ENCODE measurements at regions not wholly inside any gene's neighbourhood (a gene's known extent, or its start where the extent isn't known, plus 50 kb on each side); places are given as distances from the start of the nearest gene placed in this dataset.

- no peak for DNase-seq
- ChIA-PET CTCF (no interaction called here), POLR2A (no interaction called here)
- H3K4me1 ChIP-seq (ENCODE audit: insufficient read depth, low read length): no peaks in the 10 kb centered on the region
- Mint-ChIP-seq H3K27me3 (peaks cover 0 to 2% of the 10 kb centered on the region in 2 donors), H3K36me3 (no peaks in the 10 kb centered on the region), H3K27ac (no peak overlapping the region), H3K9me3 (peaks cover 4 to 13% (median 9%) of the 10 kb centered on the region in 5 donors), H3K4me1 (no peaks in the 10 kb centered on the region), H3K4me3 (no peak overlapping the region)
- H3K36me3 ChIP-seq (ENCODE audit: insufficient read depth, low read length): no peaks in the 10 kb centered on the region
- no peaks in the 10 kb centered on the region for H3K9me3 ChIP-seq (ENCODE audit: low read length)
- no peak overlapping the region for H3K27ac ChIP-seq (ENCODE audit: low read depth, low read length)
- H3K27me3 ChIP-seq (ENCODE audit: insufficient read depth, low read length, poor library complexity, severe bottlenecking): no peaks in the 10 kb centered on the region
- no peak overlapping the region for H3K4me3 ChIP-seq (ENCODE audit: low read length)
These were observed 794.9 kb upstream of the SOX9 start for GRCh38 chr17:71325886-71326285.

- peaks cover 4 to 16% (median 9%) of the 10 kb centered on the region in 5 donors for H3K9me3 Mint-ChIP-seq
- Histone ChIP-seq H3K9me3 (ENCODE audit: low read length) (no peaks in the 10 kb centered on the region), H3K4me1 (ENCODE audit: insufficient read depth, low read length) (no peaks in the 10 kb centered on the region), H3K27ac (ENCODE audit: low read depth, low read length) (no peak overlapping the region), H3K4me3 (ENCODE audit: low read length) (no peak overlapping the region), H3K27me3 (ENCODE audit: insufficient read depth, low read length, poor library complexity, severe bottlenecking) (no peaks in the 10 kb centered on the region), H3K36me3 (ENCODE audit: insufficient read depth, low read length) (no peaks in the 10 kb centered on the region)
- no peak overlapping the region for H3K27ac Mint-ChIP-seq
- CTCF ChIA-PET: no interaction called here
- no peaks in the 10 kb centered on the region for H3K27me3 Mint-ChIP-seq
- H3K4me3 Mint-ChIP-seq: no peak overlapping the region
- no peaks in the 10 kb centered on the region for H3K36me3 Mint-ChIP-seq
- POLR2A ChIA-PET: no interaction called here
- no peak for DNase-seq
- no peaks in the 10 kb centered on the region for H3K4me1 Mint-ChIP-seq
These were observed 793.3 kb upstream of the SOX9 start for GRCh38 chr17:71327376-71328059.

GRCh38 chr17:71329310-71330098 is 791.3 kb upstream of the SOX9 start:
- Histone ChIP-seq H3K9me3 (ENCODE audit: low read length) (no peaks in the 10 kb centered on the region), H3K4me1 (ENCODE audit: insufficient read depth, low read length) (no peaks in the 10 kb centered on the region), H3K36me3 (ENCODE audit: insufficient read depth, low read length) (no peaks in the 10 kb centered on the region), H3K4me3 (ENCODE audit: low read length) (no peak overlapping the region), H3K27me3 (ENCODE audit: insufficient read depth, low read length, poor library complexity, severe bottlenecking) (no peaks in the 10 kb centered on the region), H3K27ac (ENCODE audit: low read depth, low read length) (no peak overlapping the region)
- H3K27me3 Mint-ChIP-seq: no peaks in the 10 kb centered on the region
- DNase-seq: no peak
- ChIA-PET POLR2A (no interaction called here), CTCF (no interaction called here)
- H3K9me3 Mint-ChIP-seq: peaks cover 4 to 18% (median 8%) of the 10 kb centered on the region in 5 donors
- H3K4me3 Mint-ChIP-seq: no peak overlapping the region
- H3K4me1 Mint-ChIP-seq: no peaks in the 10 kb centered on the region
- no peak overlapping the region for H3K27ac Mint-ChIP-seq
- no peaks in the 10 kb centered on the region for H3K36me3 Mint-ChIP-seq

- Histone ChIP-seq H3K27ac (ENCODE audit: low read depth, low read length) (no peak overlapping the region), H3K36me3 (ENCODE audit: insufficient read depth, low read length) (no peaks in the 10 kb centered on the region), H3K4me1 (ENCODE audit: insufficient read depth, low read length) (no peaks in the 10 kb centered on the region), H3K27me3 (ENCODE audit: insufficient read depth, low read length, poor library complexity, severe bottlenecking) (no peaks in the 10 kb centered on the region), H3K9me3 (ENCODE audit: low read length) (no peaks in the 10 kb centered on the region), H3K4me3 (ENCODE audit: low read length) (no peak overlapping the region)
- DNase-seq: no peak
- no peaks in the 10 kb centered on the region for H3K36me3 Mint-ChIP-seq
- H3K4me1 Mint-ChIP-seq: no peaks in the 10 kb centered on the region
- CTCF ChIA-PET: no interaction called here
- H3K27ac Mint-ChIP-seq: no peak overlapping the region
- peaks cover 4 to 18% (median 8%) of the 10 kb centered on the region in 5 donors for H3K9me3 Mint-ChIP-seq
- POLR2A ChIA-PET: no interaction called here
- no peaks in the 10 kb centered on the region for H3K27me3 Mint-ChIP-seq
- H3K4me3 Mint-ChIP-seq: no peak overlapping the region
These were observed 790.8 kb upstream of the SOX9 start for GRCh38 chr17:71330099-71330375.

- Histone ChIP-seq H3K4me3 (ENCODE audit: low read length) (no peak overlapping the region), H3K36me3 (ENCODE audit: insufficient read depth, low read length) (no peaks in the 10 kb centered on the region), H3K27ac (ENCODE audit: low read depth, low read length) (no peak overlapping the region), H3K4me1 (ENCODE audit: insufficient read depth, low read length) (no peaks in the 10 kb centered on the region), H3K27me3 (ENCODE audit: insufficient read depth, low read length, poor library complexity, severe bottlenecking) (no peaks in the 10 kb centered on the region), H3K9me3 (ENCODE audit: low read length) (no peaks in the 10 kb centered on the region)
- H3K36me3 Mint-ChIP-seq: no peaks in the 10 kb centered on the region
- H3K4me3 Mint-ChIP-seq: no peak overlapping the region
- H3K27me3 Mint-ChIP-seq: no peaks in the 10 kb centered on the region
- ChIA-PET CTCF (no interaction called here), POLR2A (no interaction called here)
- no peak overlapping the region for H3K27ac Mint-ChIP-seq
- H3K9me3 Mint-ChIP-seq: peaks cover 0 to 11% (median 4%) of the 10 kb centered on the region in 5 donors
- no peak for DNase-seq
- H3K4me1 Mint-ChIP-seq: no peaks in the 10 kb centered on the region
These were observed 789.0 kb upstream of the SOX9 start for GRCh38 chr17:71331754-71332325.

GRCh38 chr17:71334048-71334751 is 786.6 kb upstream of the SOX9 start:
- Histone ChIP-seq H3K36me3 (ENCODE audit: insufficient read depth, low read length) (no peaks in the 10 kb centered on the region), H3K9me3 (ENCODE audit: low read length) (no peaks in the 10 kb centered on the region), H3K27me3 (ENCODE audit: insufficient read depth, low read length, poor library complexity, severe bottlenecking) (no peaks in the 10 kb centered on the region), H3K4me1 (ENCODE audit: insufficient read depth, low read length) (no peaks in the 10 kb centered on the region), H3K4me3 (ENCODE audit: low read length) (no peak overlapping the region), H3K27ac (ENCODE audit: low read depth, low read length) (no peak overlapping the region)
- ChIA-PET POLR2A (no interaction called here), CTCF (no interaction called here)
- DNase-seq: no peak
- H3K27ac Mint-ChIP-seq: no peak overlapping the region
- H3K9me3 Mint-ChIP-seq: peaks cover 2 to 8% (median 5%) of the 10 kb centered on the region in 5 donors
- H3K27me3 Mint-ChIP-seq: no peaks in the 10 kb centered on the region
- no peaks in the 10 kb centered on the region for H3K36me3 Mint-ChIP-seq
- H3K4me1 Mint-ChIP-seq: no peaks in the 10 kb centered on the region
- no peak overlapping the region for H3K4me3 Mint-ChIP-seq

- no peak overlapping the region for H3K4me3 Mint-ChIP-seq
- H3K36me3 Mint-ChIP-seq: no peaks in the 10 kb centered on the region
- H3K4me1 ChIP-seq (ENCODE audit: insufficient read depth, low read length): no peaks in the 10 kb centered on the region
- no peaks in the 10 kb centered on the region for H3K36me3 ChIP-seq (ENCODE audit: insufficient read depth, low read length)
- H3K4me1 Mint-ChIP-seq: no peaks in the 10 kb centered on the region
- no peak overlapping the region for H3K27ac Mint-ChIP-seq
- no peaks in the 10 kb centered on the region for H3K9me3 ChIP-seq (ENCODE audit: low read length)
- no peak overlapping the region for H3K4me3 ChIP-seq (ENCODE audit: low read length)
- H3K27me3 Mint-ChIP-seq: no peaks in the 10 kb centered on the region
- DNase-seq: no peak
- no peaks in the 10 kb centered on the region for H3K27me3 ChIP-seq (ENCODE audit: insufficient read depth, low read length, poor library complexity, severe bottlenecking)
- H3K9me3 Mint-ChIP-seq: peaks cover 0 to 8% (median 5%) of the 10 kb centered on the region in 5 donors
- POLR2A ChIA-PET: no interaction called here
- CTCF ChIA-PET: no interaction called here
- H3K27ac ChIP-seq (ENCODE audit: low read depth, low read length): no peak overlapping the region
These were observed 785.6 kb upstream of the SOX9 start for GRCh38 chr17:71335212-71335611.

- H3K27ac Mint-ChIP-seq: no peak overlapping the region
These were observed 782.9 kb upstream of the SOX9 start for GRCh38 chr17:71337938-71338337.

More at GRCh38 chr17:71337938-71338337, 782.9 kb upstream of the SOX9 start:
- Mint-ChIP-seq H3K9me3 (peaks cover 0 to 14% (median 3%) of the 10 kb centered on the region in 5 donors), H3K4me3 (no peak overlapping the region), H3K36me3 (no peaks in the 10 kb centered on the region), H3K27me3 (no peaks in the 10 kb centered on the region), H3K4me1 (no peaks in the 10 kb centered on the region)
- DNase-seq: no peak
- H3K27ac ChIP-seq (ENCODE audit: low read depth, low read length): no peak overlapping the region
- POLR2A ChIA-PET: no interaction called here
- CTCF ChIA-PET: no interaction called here
- H3K27me3 ChIP-seq (ENCODE audit: insufficient read depth, low read length, poor library complexity, severe bottlenecking): no peaks in the 10 kb centered on the region
- H3K4me1 ChIP-seq (ENCODE audit: insufficient read depth, low read length): no peaks in the 10 kb centered on the region
- no peaks in the 10 kb centered on the region for H3K9me3 ChIP-seq (ENCODE audit: low read length)
- H3K4me3 ChIP-seq (ENCODE audit: low read length): no peak overlapping the region
- no peaks in the 10 kb centered on the region for H3K36me3 ChIP-seq (ENCODE audit: insufficient read depth, low read length)

Data from CD8-positive, alpha-beta memory T cell (primary cell).